Right atrium auricular region (tissue), 2 donors: ENCODE measurements at regions not wholly inside any gene's neighbourhood (a gene's known extent, or its start where the extent isn't known, plus 50 kb on each side); places are given as distances from the start of the nearest gene placed in this dataset.

Source experiments
- DNase-seq: peaks from one replicate; pipeline ENCODE4 v3.0.0-alpha.2; 2019; ENCODE audit warnings: low spot score
- H3K27ac ChIP-seq, 2 donors: fragments of 200-600 bp; sonication (generic); 1 replicate in 1 of 2; 2 replicates in 1 of 2; pipeline ENCODE4 v1.5.1; 2016 to 2019
- H3K27me3 ChIP-seq, 2 donors: fragments of 200-600 bp; sonication (generic); one replicate each; pipeline versions ENCODE4 v1.5.1 to v1.6.0; 2017 to 2019
- H3K36me3 ChIP-seq: fragments of 200-600 bp; sonication (generic); one replicate; pipeline ENCODE4 v1.5.1; 2016
- H3K4me1 ChIP-seq, 2 donors: fragments of 200-600 bp; sonication (generic); one replicate each; pipeline versions ENCODE4 v1.5.1 to v1.6.0; 2017 to 2019
- H3K4me3 ChIP-seq, 2 donors: fragments of 200-600 bp; sonication (generic); 1 replicate in 1 of 2; 2 replicates in 1 of 2; pipeline ENCODE4 v1.5.1; 2017 to 2019; ENCODE audit warnings: mild to moderate bottlenecking in 1 of 2, moderate library complexity in 1 of 2
- H3K9me3 ChIP-seq, 2 donors: fragments of 200-600 bp; sonication (generic); one replicate each; pipeline ENCODE4 v1.5.1; 2019
- CTCF ChIP-seq, 2 donors: fragments of 200-600 bp; sonication (generic); IDR thresholded peaks; one replicate each; pipeline ENCODE4 v1.5.1; 2019; ENCODE audit warnings: antibody characterized with exemption in 2 of 2

GRCh38 chr15:59945036-59945435, 59.1 kb upstream of the FOXB1 start:
- no peak overlapping the region for H3K4me3 ChIP-seq
- H3K9me3 ChIP-seq, result no peaks in the 10 kb centered on the region
- H3K27me3 ChIP-seq, result no peaks in the 10 kb centered on the region
- H3K27ac ChIP-seq, result no peak overlapping the region
- no peaks in the 10 kb centered on the region for H3K36me3 ChIP-seq
- DNase-seq, result no peak
- no peak for TF ChIP-seq CTCF (IDR thresholded peaks at IDR 0.05)
- no peaks in the 10 kb centered on the region for H3K4me1 ChIP-seq

- Histone ChIP-seq H3K4me3 (no peak overlapping the region), H3K36me3 (no peaks in the 10 kb centered on the region), H3K27me3 (no peaks in the 10 kb centered on the region), H3K9me3 (no peaks in the 10 kb centered on the region), H3K4me1 (no peaks in the 10 kb centered on the region), H3K27ac (no peak overlapping the region)
- TF ChIP-seq CTCF (IDR thresholded peaks at IDR 0.05), result no peak
- DNase-seq, result no peak
Measured at GRCh38 chr15:59941612-59942011, 62.5 kb upstream of the FOXB1 start.

DNA sequence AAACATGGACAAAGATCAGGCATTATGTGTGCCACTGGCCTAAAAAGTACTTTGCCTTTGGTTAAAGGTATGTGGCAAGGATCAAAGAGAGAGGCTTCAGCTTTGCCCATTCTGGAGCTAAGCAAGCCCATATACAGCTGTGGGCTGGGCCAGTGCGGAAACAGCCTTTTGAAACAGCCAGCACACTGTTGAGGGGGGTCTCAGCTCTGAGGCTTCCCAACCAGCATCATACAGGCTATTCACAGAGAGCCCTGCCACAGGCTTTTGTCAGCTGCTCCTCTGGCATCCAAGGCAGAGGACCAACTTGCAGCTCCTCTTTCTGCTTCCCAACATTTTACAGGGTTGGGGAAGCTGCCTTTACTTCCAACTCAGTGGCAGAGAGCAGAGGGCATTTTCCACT, 63.2 kb upstream of the FOXB1 start:
- Histone ChIP-seq H3K27me3 (no peaks in the 10 kb centered on the region), H3K36me3 (no peaks in the 10 kb centered on the region), H3K27ac (no peak overlapping the region), H3K4me3 (no peak overlapping the region), H3K4me1 (no peaks in the 10 kb centered on the region), H3K9me3 (no peaks in the 10 kb centered on the region)
- no peak for TF ChIP-seq CTCF (IDR thresholded peaks at IDR 0.05)
- DNase-seq, result no peak

- Histone ChIP-seq H3K9me3 (no peaks in the 10 kb centered on the region), H3K36me3 (no peaks in the 10 kb centered on the region), H3K27ac (no peak overlapping the region), H3K4me3 (no peak overlapping the region), H3K4me1 (no peaks in the 10 kb centered on the region), H3K27me3 (no peaks in the 10 kb centered on the region)
- TF ChIP-seq CTCF (IDR thresholded peaks at IDR 0.05), result no peak
- DNase-seq, result no peak
Measured at GRCh38 chr15:59940456-59940855, 63.7 kb upstream of the FOXB1 start.

GRCh38 chr15:59936741-59937140, 67.4 kb upstream of the FOXB1 start:
- no peaks in the 10 kb centered on the region for H3K27me3 ChIP-seq
- no peak overlapping the region for H3K27ac ChIP-seq
- no peak overlapping the region for H3K4me3 ChIP-seq

More at GRCh38 chr15:59936741-59937140, 67.4 kb upstream of the FOXB1 start:
- no peaks in the 10 kb centered on the region for H3K36me3 ChIP-seq
- H3K9me3 ChIP-seq, result no peaks in the 10 kb centered on the region
- H3K4me1 ChIP-seq, result no peaks in the 10 kb centered on the region
- TF ChIP-seq CTCF (IDR thresholded peaks at IDR 0.05), result no peak
- no peak for DNase-seq
